ENCODE measurements at regions not wholly inside any gene's neighbourhood (a gene's known extent, or its start where the extent isn't known, plus 50 kb on each side); places are given as distances from the start of the nearest gene placed in this dataset.

- DNase-seq (ENCODE audit: low read depth in 4 of 4, low spot score in 1 of 4), result no peak
Measured at GRCh38 chr21:43364261-43364510, 62.7 kb downstream of the SIK1 start.

- DNase-seq (ENCODE audit: low read depth in 4 of 4, low spot score in 1 of 4), result no peak
Measured at GRCh38 chr21:43363506-43364260, 63.2 kb downstream of the SIK1 start.

DNA sequence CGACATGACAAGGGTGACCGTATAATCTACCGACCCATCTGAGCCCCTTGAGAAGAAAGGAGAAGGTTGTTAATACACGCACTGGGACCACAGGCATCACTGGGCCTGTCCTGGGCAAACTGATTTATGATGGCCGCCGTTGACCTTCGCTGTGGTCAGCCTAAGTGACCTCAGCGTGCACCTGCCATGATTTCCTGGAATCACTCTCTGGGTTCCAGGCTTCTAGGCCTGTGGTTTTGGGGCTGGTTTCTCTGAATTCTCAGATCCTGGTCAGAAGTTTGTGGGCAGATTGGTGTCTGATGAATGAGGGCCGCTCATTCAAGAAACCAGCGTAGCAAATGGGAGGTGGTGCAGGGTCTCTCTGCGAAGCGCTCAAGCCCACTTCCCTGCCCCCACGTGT, 64.0 kb downstream of the SIK1 start:
- DNase-seq (ENCODE audit: low read depth in 4 of 4, low spot score in 1 of 4), result no peak

DNA sequence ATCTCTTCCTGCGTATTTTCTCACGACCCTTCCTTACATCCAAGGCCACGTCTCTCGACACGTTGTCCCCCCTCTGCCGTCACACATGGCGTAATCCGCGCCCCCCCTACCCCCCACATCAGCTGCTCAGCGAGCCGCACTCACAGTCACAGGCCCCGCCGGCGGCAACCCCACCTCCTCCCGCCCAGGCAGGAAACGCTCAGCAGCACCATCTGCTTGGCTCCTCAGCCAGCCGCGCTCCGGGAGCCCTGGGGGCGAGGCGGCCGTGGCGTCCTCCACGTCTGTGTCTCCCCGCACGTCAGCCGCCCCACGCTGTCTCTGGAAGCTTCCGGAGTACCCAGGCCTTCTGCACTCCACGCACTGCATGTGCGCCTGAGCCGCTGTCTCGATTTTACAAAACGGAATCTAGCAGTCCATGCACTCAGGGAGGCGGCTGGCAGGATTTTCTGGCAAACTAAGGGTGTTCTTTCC, 64.6 kb downstream of the SIK1 start:
- peak; percentile 21 to 55 (median 38) for DNase-seq (ENCODE audit: low read depth in 4 of 4, low spot score in 1 of 4)

DNA sequence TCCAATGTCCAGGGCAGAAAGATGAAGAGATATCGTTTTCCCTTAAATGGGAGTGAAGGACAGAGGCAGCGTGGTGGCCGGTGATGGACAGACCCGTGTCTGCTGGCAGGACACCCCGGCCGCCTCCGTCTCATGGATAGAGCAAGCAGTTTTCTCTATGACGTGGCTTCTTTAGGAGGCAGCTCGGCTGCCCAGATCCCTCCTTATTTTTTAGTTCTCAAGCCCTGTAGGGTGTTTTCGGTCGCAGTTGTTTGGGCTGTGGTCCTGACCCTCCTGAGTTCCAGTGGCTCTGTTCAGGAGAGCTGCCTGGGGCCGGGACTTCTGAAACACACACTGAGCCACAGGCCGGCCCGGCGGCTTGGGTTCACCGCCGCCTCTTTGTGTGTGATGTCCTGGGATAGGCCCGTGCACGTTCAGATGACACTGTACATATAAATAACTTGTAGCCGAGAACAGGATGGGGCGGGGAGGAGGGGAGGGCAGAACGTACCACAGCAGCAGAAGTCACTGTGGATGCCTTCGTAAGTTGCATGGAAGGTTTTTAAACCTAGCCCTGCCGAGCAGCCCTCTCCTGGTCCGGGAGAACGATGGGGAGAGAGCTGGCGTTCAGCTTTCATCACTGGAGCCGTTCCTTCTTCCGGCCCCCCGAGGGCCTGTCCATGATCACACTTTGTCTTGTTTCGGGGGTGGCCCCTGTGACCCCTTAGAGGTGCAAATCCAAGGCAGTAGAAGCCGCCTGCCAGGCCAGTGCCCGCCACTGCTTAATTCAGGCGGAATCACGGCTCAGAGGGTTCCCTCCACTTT, 65.2 kb downstream of the SIK1 start:
- peak in 2 of 4 experiments; percentile 13 to 18 for DNase-seq (ENCODE audit: low read depth in 4 of 4, low spot score in 1 of 4)

GRCh38 chr21:43361127-43361492, 65.8 kb downstream of the SIK1 start:
- DNase-seq (ENCODE audit: low read depth in 4 of 4, low spot score in 1 of 4), result no peak

- no peak for DNase-seq (ENCODE audit: low read depth in 4 of 4, low spot score in 1 of 4)
Measured at GRCh38 chr21:43360441-43361126, 66.3 kb downstream of the SIK1 start.

DNA sequence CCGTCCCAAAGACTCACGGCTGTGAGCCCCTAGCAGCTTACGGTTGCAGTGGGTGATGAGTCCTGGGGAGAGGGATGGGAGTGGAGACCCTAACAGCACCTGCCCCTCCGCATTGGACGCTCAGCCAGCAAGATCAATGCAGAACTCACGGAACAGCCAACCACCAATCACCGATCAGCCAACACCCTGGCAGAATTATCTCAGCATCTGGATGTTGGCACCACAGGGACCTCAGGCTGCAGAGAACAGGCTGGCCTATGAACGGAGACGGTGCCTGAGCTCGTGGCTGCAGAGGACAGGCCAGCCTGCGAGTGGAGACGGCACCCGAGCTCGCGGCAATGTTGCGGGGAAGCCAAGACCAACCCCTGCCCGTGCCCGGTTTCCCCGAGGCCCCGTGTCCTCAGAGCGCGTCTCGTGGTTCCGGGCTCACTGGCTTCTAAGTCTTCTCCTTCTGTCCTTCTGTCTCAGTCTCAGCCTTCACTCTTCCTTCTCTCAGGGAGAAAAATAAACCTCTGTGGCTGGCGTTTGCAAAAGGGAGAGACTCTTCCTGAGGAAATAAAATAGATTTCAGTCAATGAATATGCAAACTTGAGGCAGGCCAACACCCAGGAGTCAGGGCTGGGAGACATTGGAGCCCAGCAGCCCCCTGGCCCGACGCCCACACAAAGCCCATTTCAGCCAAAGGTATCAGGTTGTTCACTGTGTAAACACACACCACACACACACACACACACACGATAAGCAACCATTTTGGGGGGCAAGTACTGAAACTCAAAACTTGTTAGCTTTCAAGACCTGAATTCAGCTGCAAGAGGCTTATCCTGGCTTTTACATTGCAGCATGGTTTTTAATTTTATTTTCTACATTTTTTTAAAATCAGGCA, 67.8 kb downstream of the SIK1 start:
- no peak for DNase-seq (ENCODE audit: low read depth in 4 of 4, low spot score in 1 of 4)

GRCh38 chr21:43357715-43358430, 69.1 kb downstream of the SIK1 start:
- no peak for DNase-seq (ENCODE audit: low read depth in 4 of 4, low spot score in 1 of 4)

- no peak for DNase-seq (ENCODE audit: low read depth in 4 of 4, low spot score in 1 of 4)
Measured at GRCh38 chr21:43355925-43356289, 71.0 kb downstream of the SIK1 start.

- DNase-seq (ENCODE audit: low read depth in 4 of 4, low spot score in 1 of 4), result no peak
Measured at GRCh38 chr21:43355266-43355924, 71.5 kb downstream of the SIK1 start.

DNA sequence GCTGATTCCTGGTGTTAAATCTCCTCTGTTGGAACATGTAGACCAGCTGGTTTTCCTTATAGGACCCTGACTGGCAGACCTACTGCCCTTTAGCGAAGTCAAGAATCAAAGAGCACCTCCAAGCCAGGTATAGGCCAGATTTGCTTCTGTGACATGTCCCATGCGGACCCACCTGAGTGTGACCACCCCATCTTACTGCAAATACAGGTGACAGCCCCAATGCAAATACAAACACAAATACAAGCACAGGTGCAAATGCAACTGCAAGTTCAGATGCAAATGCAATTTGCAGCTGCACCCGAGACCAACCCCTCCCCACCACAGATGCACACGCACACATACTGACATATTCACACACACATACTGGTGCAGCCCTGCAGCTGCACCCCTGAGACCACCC, 72.3 kb downstream of the SIK1 start:
- no peak for DNase-seq (ENCODE audit: low read depth in 4 of 4, low spot score in 1 of 4)

GRCh38 chr21:43354026-43354420, 72.9 kb downstream of the SIK1 start:
- no peak for DNase-seq (ENCODE audit: low read depth in 4 of 4, low spot score in 1 of 4)

GRCh38 chr21:43353282-43354025, 73.5 kb downstream of the SIK1 start:
- DNase-seq (ENCODE audit: low read depth in 4 of 4, low spot score in 1 of 4), result no peak

DNA sequence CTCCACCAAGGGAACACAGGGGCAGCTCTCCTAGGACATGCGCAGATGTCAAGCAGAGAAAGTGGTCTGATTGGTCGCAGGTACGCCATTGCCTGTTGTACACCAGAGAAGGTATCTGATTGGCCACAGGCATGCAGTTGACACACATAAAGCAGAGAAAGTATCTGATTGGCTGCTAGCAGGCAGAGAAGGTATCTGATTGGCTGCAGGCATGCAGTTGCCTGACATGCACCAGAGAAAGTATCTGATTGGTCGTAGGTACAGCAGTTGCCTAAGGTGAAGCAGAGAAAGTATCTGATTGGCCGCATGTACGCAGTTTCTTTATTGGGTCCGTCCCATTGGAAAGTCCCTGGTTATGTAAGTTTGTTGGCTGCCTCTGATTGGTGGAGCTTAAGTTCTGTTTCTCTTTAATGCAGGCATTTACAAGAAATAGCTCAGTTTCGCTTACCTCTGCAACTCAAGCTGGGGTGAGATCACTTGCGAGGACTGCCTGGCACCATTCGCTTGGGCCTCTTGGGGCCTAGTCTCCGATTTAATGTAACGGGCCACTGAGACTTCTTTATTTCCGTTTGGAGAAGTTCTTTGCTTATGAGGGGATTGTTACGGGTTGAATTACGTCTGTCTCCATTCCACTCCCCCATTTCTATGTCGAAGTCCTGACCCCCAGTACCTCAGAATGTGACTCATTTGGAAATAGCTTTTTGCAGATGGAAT, 74.2 kb downstream of the SIK1 start:
- no peak for DNase-seq (ENCODE audit: low read depth in 4 of 4, low spot score in 1 of 4)

DNA sequence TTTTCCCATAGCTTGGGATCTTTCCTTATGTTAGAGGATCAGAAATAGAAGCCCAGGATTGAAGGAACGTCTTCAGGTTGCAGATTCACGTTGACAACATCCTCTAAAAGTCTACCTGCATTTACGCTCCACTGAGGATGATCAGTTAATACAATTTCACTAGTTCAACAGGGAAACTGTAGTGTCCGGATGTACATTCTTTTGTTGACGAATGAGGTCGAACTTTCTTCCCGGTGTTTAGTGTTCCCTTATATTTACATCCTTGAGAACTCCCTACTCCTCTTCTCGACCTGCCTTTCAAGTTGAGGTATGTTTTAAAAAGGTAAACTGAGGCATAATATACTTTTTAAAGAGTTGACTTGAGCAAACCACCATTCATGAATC, 74.8 kb downstream of the SIK1 start:
- DNase-seq (ENCODE audit: low read depth in 4 of 4, low spot score in 1 of 4), result no peak

DNA sequence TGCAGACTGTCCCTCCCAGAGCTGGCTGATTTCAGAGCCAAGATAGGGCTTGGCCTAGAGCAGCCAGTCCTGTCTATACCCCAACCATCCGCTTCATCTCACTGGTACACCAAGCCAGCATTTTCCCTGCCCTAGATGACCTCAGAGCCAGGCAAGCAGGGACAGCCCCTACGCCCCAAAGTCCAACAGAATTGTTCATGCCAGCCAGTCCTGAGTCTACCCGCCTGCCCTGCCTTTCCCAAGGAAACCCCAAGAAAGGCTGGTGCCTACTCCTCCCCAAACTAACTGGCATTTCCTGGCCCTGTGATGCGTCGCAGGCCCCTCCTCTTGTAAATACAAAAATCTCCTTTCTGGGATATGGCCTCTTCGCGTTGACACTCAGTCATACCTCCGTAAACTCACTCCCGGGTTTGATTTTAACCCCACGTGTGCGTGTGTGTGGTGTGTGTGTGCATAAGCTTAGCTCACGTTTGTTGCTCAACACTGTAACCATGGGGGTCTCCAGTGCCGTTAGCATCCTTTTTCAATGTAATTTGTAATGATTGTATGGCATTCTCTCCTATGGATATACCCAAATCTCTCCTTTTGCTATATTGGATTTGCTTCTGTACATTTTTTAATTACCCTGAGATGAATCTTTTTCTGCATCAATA, 75.3 kb downstream of the SIK1 start:
- no peak for DNase-seq (ENCODE audit: low read depth in 4 of 4, low spot score in 1 of 4)

DNA sequence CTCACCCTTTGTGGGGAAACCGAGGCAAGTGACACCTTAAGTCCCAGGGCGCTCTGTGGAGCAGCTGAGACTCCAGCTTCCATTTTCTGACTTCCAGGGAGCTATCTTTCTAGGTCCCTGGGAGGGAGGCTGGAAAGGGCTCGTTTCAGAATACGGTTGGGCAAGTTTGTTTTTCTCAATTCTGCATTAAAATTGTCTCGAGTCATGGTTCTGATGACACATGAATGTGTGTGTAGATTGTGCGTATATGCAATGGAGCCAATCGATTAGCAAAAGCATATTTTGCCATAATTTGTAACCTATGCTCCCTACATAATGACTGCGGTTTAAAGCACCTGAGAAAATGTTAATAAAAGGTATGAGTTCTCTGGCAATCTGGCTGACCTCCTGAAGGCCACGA, 77.3 kb downstream of the SIK1 start:
- no peak for DNase-seq (ENCODE audit: low read depth in 4 of 4, low spot score in 1 of 4)

Data from stimulated activated CD4-positive, alpha-beta T cell treated with anti-CD3 and anti-CD28 coated beads, Interleukin-1b, Interleukin-23, amount 100 ng/mL, for 24 hours (primary cell).